HG03108 (cell line): ENCODE measurements at regions not wholly inside any gene's neighbourhood (a gene's known extent, or its start where the extent isn't known, plus 50 kb on each side); places are given as distances from the start of the nearest gene placed in this dataset.
"Not testable (repeated sequence)": the region's sequence is repeated elsewhere in the genome, so short reads cannot be mapped to it uniquely, and the experiment has no call there.

Experiments
- ATAC-seq: cut with Tn5 transposase; IDR thresholded peaks from one replicate; pipeline ENCODE4 v1.9.1; 2021; ENCODE audit warnings: moderate library complexity; ENCODE audit not compliant: unreplicated experiment

DNA sequence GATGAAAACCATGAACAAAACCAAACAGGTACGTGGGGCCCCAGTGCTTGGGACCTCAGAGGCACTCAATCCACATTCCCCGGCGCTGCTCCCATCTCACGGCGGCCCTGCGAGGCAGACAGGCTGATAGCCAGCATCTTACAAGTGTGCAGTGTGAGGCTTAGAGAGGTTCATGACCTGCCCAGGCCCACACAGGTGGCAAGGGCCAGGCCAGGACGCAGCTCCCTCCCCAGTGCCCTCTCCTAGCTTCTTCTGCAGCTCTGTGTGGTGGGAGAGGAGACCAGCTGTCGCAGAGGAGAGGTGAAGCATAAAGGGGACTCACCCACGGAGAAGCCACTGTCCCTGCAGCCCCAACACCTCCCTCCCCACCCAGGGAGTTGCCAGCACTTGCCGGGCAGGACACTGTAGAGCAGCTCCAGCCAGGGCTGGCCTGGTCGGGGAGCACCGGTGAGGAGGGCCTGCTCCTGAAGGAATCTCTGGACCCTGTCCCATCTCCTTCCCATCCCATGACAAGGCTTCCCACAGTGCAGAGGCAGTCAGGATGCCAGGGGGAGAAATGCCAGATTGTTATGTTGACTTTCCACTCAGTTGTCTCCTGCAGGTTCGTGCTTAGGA is 92.4 kb upstream of the TMEM45B start:
- ATAC-seq: no peak

DNA sequence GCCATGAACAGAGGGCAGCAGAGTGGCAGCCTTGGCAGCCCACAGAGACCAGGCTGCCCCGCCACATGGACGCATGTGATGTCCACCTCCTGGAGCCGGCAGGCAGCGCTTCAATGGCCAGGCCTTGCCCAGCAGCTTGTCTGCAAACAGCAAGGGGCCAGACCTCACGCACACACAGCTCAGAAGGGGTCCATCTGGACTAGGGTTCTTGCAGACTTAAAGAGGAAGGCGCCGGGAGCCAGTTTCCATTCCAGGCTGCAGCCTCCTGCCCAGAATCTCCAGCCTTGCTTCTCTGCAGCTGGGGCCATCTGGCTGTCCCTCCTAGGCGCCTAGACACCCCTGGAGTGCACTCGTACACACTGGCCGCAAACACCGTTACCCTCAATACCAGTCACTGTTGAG is 91.9 kb upstream of the TMEM45B start:
- ATAC-seq: no peak

DNA sequence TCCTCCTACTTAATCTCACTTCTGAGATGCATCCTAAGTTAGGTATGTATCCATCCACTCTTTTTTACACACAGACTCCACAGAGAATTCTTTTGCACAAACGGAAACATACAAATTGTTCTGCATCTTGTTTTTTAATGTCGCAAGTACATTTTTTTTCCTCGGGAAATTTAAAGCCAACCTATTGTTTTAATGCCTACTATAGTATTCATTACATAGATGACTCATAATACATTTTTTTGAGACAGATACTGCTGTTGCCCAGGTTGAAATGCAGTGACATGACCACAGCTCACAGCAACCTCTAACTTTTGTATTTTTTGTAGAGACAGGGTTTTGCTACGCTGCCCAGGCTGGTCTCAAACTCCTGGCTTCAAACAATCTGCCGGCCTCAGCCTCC is 90.8 kb upstream of the TMEM45B start:
- no peak for ATAC-seq

DNA sequence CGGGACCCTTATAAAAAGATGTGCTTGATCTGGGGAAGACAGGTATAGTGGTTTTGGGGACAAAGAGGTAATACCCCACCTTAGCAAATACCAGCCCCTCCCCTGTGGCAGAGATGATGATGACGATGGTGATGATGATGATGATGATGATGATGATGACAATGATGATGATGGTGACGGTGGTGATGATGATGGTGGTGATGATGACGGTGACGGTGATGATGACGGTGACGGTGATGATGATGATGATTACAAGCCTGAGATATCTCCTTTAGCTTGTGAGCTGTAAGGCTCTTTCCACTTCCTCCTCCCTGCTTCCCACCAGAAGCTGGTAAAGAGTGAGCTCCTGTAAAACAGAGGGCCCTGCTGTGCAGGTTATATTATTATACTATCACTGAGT is 89.5 kb upstream of the TMEM45B start:
- ATAC-seq: no peak

DNA sequence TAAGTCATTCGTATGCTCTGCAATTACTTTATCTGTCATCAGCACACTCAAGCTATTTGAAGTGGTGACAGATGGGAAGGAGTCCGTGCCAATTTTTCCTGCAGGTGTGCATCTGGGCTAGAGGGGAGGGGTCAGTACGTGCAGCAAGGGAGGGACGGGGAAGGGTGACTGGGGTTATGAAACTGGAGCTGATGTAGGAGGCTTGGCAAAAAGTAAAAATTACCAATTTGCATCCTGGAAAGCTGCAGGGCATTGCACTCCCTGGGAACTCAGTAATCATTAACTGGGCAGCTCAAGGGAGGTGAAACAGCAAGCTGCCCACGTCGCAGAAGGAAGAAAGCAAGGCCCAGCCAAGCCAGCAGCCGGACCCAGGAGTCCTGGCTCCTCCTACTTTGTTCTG is 87.1 kb upstream of the TMEM45B start:
- ATAC-seq: no peak

DNA sequence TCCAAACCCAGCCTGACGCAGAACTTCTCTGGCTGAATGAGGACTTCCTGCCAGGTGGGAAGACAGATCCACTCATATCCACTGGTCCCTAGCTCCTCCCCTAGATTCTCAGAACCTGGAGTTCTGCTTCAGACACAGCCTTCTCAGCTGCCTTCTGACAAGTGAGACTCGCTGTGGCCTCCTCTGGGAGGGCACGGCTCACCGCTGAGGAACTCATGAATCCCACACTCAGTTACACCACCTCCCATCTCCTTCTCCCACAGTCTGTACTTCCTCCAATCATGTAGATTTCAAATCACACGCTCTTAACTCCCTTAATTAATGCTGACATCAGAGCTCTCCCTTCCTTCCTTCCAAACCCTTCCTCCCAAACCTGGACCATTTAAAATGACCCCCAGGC is 86.4 kb upstream of the TMEM45B start:
- ATAC-seq: no peak

DNA sequence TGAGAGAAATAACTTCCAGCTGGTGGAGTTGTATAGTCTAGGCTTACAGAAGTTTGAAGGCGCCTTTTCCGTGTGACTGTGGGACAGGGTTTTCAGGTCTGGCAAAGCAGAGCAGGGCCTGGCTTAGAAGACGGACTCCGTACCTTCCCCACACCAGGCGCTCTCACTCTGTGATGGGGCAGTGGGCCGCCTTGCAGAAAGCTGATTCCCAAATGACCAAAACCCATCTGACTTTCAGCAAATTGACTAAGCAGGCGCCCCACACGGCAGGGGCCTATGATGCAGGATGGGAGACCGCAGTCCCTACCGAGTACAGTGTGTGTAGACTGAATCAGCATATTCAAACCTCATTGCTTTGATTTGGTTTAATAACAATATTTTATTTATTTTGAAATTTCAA is 85.8 kb upstream of the TMEM45B start:
- ATAC-seq: no peak

DNA sequence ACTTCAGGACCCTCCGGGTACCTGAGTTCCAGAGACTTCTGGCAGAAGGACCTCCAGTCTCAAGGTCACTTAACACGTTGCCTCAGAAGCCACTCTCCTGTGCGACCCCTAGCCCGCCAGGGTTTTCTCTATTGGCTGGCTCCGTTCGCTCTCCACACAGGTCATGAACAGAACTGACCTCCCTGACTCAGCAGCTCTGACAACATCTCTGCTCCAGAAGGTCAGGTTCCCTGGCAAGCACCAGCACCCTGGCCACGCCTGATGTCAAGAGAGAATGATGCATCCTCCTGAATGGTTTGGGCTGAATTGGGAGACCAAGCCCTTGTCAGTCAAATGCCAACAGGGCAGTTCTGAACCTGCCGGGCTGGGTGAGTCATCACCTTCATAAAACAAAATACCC is 84.3 kb upstream of the TMEM45B start:
- no peak for ATAC-seq

DNA sequence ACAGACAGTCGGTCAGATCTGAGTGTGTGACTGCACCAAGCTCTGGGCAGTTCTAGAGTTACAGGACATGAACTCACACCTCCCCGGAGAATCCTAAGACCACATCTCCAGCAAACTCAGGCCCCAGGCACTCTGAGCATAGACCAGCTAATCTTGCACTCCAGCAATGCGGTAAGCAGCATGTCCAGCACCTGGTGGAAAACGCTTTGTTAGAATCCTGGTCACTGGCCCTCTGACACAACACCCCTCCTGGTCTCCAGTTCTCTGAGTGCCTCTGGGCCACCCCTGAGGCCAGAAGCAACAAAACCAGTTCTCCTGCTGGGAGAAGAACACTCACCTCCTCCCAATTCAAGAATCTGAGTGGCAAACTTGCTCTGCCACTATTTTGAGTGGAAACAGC is 82.7 kb upstream of the TMEM45B start:
- ATAC-seq: no peak

DNA sequence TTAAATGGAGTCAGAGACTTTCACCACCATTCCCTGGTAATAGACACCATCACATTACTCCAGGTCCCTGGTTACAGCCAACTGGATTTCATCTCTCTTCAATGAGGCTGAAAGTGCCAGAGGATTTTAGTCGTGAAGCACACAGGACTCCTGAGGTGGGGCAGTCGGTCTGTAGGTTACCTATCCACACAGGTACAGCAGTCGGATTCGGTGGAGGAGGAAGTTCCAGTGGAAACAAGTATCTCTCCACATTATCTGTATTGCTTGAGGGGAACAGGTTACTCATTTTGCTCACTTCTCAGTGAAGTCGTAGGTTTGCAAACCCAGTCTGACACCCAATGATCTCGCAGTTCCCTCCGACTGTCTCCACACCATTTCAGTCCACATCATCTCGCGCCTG is 82.3 kb upstream of the TMEM45B start:
- ATAC-seq: no peak

DNA sequence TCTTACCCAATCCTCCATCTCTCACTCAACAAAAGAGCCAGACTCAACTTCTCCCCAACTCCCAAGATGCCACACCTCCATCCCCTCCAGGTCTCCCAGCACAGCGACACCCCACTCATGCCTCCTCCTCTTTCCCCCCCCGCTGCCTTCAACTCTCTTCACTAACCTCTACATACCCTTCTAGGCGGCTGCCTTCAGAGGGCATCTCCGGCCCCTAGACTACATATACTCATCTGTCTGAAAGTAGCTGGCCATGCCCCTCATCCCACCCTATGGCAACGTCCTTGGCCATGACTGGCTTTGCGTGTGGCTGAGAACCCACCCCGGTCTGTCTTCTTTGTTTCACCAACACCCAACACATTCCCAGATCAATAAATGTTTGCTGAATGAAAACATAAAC is 81.7 kb upstream of the TMEM45B start:
- no peak for ATAC-seq

DNA sequence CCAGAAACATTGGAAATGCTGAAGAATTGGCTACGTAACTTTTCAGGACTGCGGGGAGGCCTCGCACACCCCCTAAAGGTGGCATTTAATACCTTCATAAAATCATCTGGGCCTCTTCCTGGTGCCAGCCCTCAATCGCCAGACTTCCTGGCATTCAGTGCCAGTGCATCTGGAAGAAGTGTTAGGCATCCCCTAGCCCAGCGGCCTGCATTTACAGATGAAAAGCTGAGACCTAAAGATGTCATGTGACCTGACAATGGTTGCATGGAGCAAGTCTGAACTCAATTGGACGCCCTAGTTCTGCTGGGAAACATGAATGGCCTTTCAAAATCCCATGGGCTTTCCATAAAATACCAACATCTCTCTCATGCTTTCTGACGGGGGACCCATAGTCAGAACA is 81.0 kb upstream of the TMEM45B start:
- ATAC-seq: no peak

DNA sequence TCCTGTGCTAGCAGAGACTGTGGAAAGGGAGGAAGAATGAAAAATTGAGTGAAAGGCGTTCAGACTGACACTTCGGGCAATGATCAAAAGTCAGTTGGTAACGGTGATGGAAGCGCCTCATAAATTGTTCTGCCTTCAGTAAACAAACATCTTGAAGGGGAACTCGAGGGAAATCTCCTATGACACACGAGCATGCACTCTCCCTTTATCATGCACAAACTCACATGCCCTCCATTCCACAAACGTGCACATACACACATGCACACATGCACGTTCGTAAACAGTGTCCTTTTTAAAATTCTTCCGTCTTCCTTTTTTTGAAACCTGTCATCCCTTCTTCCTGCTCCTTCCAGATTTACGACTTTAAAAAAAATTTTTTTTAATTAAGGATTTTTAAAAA is 77.8 kb upstream of the TMEM45B start:
- ATAC-seq: no peak

DNA sequence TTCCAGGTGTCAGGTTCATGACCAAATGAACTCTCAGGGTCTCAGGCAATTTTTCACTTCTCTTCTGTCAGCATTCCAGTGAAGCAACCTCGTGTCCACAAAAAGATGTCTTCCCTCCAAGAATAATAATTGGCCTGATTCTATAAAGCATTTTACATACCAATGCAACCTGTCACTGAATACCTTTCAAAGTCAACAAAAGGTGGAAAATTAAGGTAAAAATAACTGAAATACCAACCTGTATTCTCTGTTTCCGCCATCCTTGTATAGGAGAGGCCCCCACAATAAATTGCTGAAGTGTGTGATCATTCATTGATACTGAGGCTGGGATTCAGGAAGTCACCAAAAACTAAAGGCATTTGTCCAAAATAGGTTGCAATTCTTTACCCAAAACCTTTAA is 77.4 kb upstream of the TMEM45B start:
- ATAC-seq: no peak

DNA sequence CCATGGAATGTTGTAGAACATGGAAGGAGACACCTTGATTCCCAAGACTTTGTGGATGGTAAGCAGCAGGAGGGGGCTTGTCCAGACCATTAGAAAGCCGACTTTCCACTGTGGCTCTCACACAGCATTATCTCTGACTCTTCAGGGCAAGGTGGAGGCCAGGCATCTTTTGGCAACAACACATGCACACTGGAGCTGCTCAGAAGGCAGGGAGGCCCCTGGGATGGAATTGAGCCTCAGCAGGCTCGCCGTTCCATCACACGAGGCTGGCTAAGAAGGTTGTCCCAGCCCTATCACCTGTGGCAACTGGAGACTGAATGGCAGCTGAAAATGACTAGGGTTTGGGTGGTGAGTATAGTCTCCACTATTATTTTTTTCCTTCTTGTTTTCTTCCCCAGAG is 76.3 kb upstream of the TMEM45B start:
- no peak for ATAC-seq

DNA sequence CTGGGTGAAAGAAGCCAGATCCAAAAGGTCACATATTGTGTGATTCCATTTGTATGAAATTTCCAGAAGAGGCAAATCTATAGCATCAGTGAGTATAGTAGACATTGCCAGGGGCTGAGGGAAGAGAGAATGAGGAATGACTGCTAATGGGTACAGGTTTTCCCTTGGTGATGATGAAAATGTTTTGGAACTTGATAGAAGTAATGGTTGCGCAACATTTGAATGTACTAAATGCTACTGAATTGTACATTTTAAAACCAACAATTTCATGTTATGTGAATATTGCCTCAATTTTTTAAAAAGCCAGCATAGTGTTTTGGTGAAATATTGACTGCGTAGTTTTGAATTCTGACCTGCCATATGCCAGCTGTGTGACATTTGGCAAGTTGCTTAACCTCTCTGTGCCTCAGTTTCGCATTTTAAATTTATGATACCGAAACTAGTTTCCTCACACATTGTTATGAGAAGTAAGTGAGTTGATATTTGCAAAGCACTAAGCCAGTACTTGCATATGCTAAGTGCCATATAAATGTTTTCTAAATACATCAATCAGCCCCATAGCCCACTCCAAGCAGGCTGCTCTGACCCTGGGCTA is 75.4 kb upstream of the TMEM45B start:
- no peak for ATAC-seq

DNA sequence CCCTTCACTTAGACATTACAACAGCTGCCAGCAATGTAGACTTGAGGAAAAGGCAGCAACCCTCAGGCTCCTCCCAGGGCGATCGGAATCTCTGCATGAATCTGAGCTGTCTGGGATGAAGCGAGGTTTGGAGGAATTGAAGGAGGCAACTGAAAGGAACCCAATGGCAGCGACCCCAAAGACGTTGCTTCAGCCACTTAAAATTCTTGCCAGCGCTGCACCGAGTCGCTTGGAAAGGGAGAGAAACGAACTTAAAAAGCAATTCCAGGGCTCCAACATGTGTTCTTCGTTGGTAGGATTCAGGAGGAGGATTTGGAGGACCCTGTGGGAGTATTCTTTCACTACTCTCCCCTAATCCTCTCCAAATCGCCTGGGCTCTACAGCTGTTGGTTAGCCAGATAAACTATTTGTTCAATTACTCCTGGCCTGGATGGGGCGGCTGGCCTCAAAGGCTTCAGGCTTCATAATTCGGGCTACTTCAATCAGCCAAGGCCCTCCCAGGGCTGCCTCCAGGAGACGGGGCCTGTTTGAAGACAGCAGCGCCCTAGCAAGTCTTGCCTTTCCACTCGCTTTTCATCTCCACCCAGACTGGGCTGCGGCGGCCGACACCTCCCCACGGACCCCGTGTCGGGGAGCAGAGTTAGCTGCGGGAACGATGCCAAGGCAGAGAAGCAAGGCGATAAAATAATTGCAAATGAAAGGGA is 72.4 kb upstream of the TMEM45B start:
- ATAC-seq: no peak

DNA sequence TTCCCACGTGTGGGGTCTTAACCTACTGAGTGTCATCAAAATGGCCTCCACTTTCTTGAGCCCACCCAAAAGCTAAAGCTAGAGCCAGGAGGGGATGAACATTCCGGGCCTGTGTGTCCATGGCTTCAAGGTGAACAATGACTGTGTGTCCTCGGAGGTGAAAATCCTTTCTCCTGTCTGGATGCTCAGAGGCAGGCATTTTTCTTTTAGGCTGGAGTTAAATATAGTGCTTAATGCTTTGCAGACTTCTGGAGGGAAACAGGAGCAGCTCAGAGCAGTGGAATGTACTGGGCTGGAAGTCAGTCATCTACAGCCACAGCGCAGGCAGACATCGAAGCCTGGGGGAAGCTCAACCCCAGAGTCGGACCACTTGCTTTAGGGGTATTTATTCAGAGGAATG is 68.6 kb upstream of the TMEM45B start:
- ATAC-seq: no peak

DNA sequence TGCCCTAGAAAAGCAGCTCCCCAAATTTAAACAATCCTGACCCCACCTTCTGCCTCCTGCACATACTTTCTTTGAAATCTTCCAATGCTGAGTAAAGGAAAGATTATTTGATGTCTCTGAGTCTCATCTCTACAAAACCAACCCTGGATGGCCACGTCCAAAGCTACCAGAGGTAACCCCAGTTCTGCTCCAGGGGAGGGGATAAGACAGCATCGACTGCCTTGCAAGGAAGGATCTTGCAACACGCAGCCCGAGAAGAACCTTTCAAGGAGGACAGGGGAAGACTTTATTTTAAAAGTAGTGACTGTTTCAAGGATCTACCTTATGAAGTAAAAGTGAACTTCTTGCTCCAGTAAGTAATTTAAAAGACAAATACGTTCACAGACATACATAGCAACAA is 66.5 kb upstream of the TMEM45B start:
- no peak for ATAC-seq

DNA sequence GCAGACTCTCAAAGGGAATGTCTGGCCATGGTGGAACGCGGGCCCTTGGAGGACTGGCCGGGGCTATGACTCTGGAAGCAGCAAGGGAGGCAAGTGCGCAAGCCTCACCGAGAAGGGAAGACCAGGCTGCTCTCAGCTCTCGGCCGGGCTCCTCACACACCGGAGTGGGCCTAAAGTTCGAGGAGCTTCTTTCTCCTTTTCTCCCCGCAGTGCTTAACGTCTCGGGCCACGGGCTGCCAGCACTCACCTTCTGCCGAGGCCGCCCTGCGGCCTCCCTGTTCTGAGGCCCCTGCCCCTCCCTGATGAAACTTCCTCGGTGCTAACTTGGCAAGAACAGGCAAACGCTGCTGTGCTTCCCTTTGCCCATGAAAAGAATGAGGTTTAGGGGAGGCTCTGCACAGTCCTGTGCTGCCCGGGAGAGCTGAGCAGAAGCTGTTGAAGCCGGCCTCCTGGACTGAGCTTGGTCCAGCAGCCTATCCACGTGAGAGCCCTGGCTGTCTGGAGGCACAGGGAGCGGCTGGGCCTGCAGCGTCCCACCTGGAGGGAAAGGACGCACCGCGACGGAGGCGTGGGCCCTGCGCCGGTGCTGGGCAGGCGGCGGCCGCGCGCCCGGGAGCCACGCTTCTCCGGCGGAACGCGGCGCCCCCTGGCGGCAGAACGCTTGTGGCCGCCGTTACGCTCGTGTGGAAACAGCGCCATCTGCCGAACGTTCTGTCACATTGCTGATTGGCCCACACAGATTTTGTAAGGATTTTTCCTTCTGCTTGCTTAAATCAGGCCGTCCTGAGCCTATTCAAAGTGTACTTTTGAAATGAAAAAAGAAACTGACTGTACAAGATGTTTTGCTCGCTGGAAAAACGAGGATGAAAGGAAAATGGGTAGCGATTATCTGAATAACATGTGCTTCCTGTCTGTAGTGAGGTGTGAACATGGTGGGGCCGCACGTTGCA is 65.0 kb upstream of the TMEM45B start:
- ATAC-seq: peak; percentile 86

DNA sequence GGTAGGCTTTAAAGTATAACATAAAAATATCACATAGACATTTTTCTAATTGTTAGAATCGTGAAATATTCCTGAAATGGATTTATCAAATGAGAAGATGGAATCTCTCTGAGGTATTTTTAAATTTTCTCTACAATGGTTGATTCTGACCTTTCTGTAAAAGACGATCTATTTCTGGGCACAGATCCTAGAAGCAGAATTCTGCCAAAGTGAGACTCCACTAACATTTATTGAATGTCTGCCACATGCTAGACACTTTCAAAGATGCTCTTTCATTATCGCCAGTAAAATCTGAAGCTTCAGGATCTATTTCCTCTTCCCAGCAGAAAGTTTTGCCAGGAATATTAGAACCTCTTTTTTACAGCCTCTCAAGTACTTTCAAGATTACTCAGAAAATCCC is 64.1 kb upstream of the TMEM45B start:
- ATAC-seq: no peak

DNA sequence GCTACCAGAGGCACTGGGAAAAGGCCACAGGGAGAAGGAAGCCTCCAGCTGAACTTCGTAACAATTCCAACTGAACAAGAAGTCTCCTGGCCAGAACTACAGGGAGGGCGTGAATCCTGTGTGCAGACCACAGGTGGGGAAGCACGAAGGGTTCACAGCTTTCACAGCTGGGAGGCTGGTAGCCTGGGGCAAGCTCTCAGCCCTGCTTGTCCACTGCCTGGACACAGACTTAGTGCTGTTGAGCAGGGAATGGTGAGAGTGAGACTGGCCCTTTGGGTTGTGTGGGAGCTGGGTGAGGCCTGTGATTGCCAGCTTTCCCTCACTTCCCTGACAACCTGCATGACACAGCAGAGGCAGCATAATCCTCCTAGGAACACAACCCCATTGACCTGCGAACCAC is 52.1 kb upstream of the TMEM45B start:
- not testable (repeated sequence) for ATAC-seq
